Fibroblast of pulmonary artery (primary cell): ENCODE measurements at regions not wholly inside any gene's neighbourhood (a gene's known extent, or its start where the extent isn't known, plus 50 kb on each side); places are given as distances from the start of the nearest gene placed in this dataset.

Source experiments
- DNase-seq: peaks from one replicate; pipeline ENCODE4 v3.0.0-alpha.2; 2010; ENCODE audit warnings: low read depth
- H3K4me3 ChIP-seq: replicated peaks from 2 replicates; pipeline ENCODE4 v1.5.1; 2011; ENCODE audit warnings: low read depth, mild to moderate bottlenecking, control low read depth, low read length, moderate library complexity
- CTCF ChIP-seq: IDR thresholded peaks from 2 replicates; pipeline ENCODE4 v1.5.1; 2011; ENCODE audit warnings: mild to moderate bottlenecking, control low read depth, low read length, inconsistent platforms; ENCODE audit errors: missing control alignments

DNA sequence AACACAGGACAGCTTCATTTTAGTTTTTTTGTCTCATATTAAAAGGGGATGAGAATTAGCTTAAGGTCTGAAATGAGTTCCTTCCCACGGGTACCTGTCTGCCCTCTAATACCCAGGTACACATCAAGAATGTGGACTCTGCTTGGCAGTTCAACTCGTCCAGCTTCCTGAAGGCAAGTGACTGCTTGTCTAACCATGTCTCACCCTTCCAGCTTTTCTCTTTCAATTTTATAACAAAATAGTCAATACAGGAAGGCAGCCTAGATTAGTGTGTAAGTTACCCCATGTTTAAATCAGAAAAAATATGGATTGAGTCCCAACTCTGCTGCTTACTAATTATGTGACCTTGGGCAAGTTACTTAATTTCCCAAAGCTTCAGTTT is 50.5 kb upstream of the C5orf46 start:
- H3K4me3 ChIP-seq, result no peak overlapping the region

DNA sequence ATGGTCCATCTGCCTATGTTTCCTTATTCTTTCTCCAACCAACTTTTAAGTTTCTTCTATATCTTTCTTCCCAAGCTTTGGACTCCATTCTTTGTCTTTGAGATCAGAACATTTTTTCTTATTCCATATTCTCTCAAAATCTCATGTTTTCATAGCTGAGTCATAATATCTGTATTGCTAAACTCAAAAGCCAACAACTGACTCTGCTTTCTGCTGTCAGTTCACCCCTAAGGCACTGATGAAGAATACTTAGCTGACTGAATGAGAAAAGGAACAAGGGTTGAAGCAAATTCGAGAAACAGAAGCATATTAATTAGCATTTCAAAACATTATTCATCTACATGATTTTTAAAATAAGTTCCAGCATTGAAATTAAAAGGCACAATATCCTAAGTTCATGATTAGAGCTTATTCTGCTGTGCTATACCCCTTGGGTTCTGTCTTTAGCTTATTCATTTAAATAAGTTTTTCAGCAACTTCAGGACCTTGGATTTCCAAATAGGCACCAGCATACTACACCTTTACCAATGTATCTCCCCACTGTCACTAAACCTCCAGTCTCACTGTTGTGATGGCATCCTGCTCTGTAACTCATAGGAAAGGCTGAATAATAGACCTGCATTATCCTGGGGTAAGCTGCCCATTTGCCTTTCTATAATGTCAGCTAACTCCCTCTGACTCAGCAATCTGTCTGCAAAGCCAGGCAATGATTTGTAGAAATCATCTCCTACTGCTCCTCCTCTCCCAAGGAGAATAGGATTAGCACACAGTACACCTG is 49.9 kb upstream of the C5orf46 start:
- no peak for TF ChIP-seq CTCF
- no peak overlapping the region for H3K4me3 ChIP-seq
- DNase-seq, result no peak

More for the DNA sequence above, 50.5 kb upstream of the C5orf46 start:
- no peak for TF ChIP-seq CTCF
- DNase-seq, result no peak
